ENCODE measurements at regions not wholly inside any gene's neighbourhood (a gene's known extent, or its start where the extent isn't known, plus 50 kb on each side); places are given as distances from the start of the nearest gene placed in this dataset.

DNA sequence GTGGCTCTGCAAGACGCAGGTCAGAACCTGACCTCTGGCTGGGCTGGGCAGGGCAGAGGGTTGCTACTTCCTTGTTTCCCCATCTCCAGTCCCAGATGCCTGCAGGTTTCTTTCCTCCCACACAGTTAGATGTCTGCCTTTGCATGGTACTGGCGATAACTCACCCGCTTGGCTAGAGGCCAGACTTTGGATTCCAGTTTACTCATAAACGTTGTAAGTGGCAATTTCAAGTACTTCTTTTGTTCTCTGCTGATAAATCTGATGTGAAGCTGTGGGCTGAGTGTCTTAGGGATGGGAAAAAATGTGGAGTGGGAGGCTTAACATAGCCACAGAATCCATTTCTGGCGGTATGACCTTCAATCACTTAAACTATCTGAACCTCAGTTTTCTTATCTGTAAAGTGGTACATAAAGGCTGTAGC is 194.2 kb downstream of the EBLN2 start (continued):
- TF ChIP-seq, protein P1, sequence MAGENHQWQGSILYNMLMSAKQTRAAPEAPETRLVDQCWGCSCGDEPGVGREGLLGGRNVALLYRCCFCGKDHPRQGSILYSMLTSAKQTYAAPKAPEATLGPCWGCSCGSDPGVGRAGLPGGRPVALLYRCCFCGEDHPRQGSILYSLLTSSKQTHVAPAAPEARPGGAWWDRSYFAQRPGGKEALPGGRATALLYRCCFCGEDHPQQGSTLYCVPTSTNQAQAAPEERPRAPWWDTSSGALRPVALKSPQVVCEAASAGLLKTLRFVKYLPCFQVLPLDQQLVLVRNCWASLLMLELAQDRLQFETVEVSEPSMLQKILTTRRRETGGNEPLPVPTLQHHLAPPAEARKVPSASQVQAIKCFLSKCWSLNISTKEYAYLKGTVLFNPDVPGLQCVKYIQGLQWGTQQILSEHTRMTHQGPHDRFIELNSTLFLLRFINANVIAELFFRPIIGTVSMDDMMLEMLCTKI (IDR thresholded peaks at IDR 0.05; ENCODE audit: partially characterized antibody) = no peak
- TF ChIP-seq KDM5B (IDR thresholded peaks at IDR 0.05; ENCODE audit: insufficient replicate concordance, low read depth, low read length) = no peak
- peak; percentile 88 for TF ChIP-seq SMARCA4 (IDR thresholded peaks at IDR 0.05)
- TF ChIP-seq TRIM24 (IDR thresholded peaks at IDR 0.05) = peak; percentile 61 to 68; a peak in 2 of 4 replicates
- TF ChIP-seq ZNF77 (CRISPR knock-in tag; IDR thresholded peaks at IDR 0.05) = no peak
- peak; percentile 74; the same call in 1 of the 2 replicates for TF ChIP-seq CC2D1A (IDR thresholded peaks at IDR 0.05)
- TF ChIP-seq MIER1 (IDR thresholded peaks at IDR 0.05; ENCODE audit: low read depth) = no peak
- no peak for TF ChIP-seq POLR3A (IDR thresholded peaks at IDR 0.05; ENCODE audit: borderline replicate concordance, extremely low read depth, insufficient read depth, insufficient read length)
- TF ChIP-seq EP300 (IDR thresholded peaks at IDR 0.05; ENCODE audit: low read length) = peak; percentile 86
- no peak for TF ChIP-seq CBFB (CRISPR knock-in tag; IDR thresholded peaks at IDR 0.05)
- TF ChIP-seq, protein P2, sequence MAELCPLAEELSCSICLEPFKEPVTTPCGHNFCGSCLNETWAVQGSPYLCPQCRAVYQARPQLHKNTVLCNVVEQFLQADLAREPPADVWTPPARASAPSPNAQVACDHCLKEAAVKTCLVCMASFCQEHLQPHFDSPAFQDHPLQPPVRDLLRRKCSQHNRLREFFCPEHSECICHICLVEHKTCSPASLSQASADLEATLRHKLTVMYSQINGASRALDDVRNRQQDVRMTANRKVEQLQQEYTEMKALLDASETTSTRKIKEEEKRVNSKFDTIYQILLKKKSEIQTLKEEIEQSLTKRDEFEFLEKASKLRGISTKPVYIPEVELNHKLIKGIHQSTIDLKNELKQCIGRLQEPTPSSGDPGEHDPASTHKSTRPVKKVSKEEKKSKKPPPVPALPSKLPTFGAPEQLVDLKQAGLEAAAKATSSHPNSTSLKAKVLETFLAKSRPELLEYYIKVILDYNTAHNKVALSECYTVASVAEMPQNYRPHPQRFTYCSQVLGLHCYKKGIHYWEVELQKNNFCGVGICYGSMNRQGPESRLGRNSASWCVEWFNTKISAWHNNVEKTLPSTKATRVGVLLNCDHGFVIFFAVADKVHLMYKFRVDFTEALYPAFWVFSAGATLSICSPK (IDR thresholded peaks at IDR 0.05; ENCODE audit: borderline replicate concordance) = no peak
- TF ChIP-seq, protein P3, sequence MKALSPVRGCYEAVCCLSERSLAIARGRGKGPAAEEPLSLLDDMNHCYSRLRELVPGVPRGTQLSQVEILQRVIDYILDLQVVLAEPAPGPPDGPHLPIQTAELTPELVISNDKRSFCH (CRISPR knock-in tag; IDR thresholded peaks at IDR 0.05) = no peak
- TF ChIP-seq, protein P3 (tag; IDR thresholded peaks at IDR 0.05) = no peak
- no peak for TF ChIP-seq SMAD2 (IDR thresholded peaks at IDR 0.05; ENCODE audit: low read depth, low read length)
- no peak for TF ChIP-seq ZBTB8A (IDR thresholded peaks at IDR 0.05; ENCODE audit: partially characterized antibody)
- TF ChIP-seq TARDBP (IDR thresholded peaks at IDR 0.05) = no peak
- no peak for TF ChIP-seq ZNF778 (CRISPR knock-in tag; IDR thresholded peaks at IDR 0.05)
- TF ChIP-seq, protein P4, sequence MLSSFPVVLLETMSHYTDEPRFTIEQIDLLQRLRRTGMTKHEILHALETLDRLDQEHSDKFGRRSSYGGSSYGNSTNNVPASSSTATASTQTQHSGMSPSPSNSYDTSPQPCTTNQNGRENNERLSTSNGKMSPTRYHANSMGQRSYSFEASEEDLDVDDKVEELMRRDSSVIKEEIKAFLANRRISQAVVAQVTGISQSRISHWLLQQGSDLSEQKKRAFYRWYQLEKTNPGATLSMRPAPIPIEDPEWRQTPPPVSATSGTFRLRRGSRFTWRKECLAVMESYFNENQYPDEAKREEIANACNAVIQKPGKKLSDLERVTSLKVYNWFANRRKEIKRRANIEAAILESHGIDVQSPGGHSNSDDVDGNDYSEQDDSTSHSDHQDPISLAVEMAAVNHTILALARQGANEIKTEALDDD (IDR thresholded peaks at IDR 0.05) = peak; percentile 55; the same call in 1 of the 2 replicates
- no peak for TF ChIP-seq CREBBP (IDR thresholded peaks at IDR 0.05; ENCODE audit: low read depth, low read length)
- no peak for TF ChIP-seq CEBPB (tag; IDR thresholded peaks at IDR 0.05)
- TF ChIP-seq ZNF436 (CRISPR knock-in tag; IDR thresholded peaks at IDR 0.05) = no peak
- TF ChIP-seq, protein P5, sequence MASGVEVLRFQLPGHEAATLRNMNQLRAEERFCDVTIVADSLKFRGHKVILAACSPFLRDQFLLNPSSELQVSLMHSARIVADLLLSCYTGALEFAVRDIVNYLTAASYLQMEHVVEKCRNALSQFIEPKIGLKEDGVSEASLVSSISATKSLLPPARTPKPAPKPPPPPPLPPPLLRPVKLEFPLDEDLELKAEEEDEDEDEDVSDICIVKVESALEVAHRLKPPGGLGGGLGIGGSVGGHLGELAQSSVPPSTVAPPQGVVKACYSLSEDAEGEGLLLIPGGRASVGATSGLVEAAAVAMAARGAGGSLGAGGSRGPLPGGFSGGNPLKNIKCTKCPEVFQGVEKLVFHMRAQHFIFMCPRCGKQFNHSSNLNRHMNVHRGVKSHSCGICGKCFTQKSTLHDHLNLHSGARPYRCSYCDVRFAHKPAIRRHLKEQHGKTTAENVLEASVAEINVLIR (CRISPR knock-in tag; IDR thresholded peaks at IDR 0.05) = no peak
- TF ChIP-seq, protein P6, sequence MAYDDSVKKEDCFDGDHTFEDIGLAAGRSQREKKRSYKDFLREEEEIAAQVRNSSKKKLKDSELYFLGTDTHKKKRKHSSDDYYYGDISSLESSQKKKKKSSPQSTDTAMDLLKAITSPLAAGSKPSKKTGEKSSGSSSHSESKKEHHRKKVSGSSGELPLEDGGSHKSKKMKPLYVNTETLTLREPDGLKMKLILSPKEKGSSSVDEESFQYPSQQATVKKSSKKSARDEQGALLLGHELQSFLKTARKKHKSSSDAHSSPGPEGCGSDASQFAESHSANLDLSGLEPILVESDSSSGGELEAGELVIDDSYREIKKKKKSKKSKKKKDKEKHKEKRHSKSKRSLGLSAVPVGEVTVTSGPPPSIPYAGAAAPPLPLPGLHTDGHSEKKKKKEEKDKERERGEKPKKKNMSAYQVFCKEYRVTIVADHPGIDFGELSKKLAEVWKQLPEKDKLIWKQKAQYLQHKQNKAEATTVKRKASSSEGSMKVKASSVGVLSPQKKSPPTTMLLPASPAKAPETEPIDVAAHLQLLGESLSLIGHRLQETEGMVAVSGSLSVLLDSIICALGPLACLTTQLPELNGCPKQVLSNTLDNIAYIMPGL (CRISPR knock-in tag; IDR thresholded peaks at IDR 0.05) = no peak

Data from K562 (cell line).